OCI-LY1 (cell line): ENCODE measurements at regions not wholly inside any gene's neighbourhood (a gene's known extent, or its start where the extent isn't known, plus 50 kb on each side); places are given as distances from the start of the nearest gene placed in this dataset.

ENCODE experiments used
- EZH2 ChIP-seq: fragments of 200-600 bp; sonication (generic), shearing (Covaris generic); IDR thresholded peaks from 2 replicates; pipeline ENCODE4 v1.8.0; 2017; ENCODE audit warnings: borderline replicate concordance, mixed run types, mild to moderate bottlenecking, antibody characterized with exemption, low read length, moderate library complexity, mixed read lengths
- TF ChIP-seq, protein P1 (sequence below): fragments of 200-600 bp; sonication (generic), shearing (Covaris generic); IDR thresholded peaks from 2 replicates; pipeline ENCODE4 v1.5.1; 2017; ENCODE audit warnings: mild to moderate bottlenecking, antibody characterized with exemption, low read length, moderate library complexity, mixed read lengths

DNA sequence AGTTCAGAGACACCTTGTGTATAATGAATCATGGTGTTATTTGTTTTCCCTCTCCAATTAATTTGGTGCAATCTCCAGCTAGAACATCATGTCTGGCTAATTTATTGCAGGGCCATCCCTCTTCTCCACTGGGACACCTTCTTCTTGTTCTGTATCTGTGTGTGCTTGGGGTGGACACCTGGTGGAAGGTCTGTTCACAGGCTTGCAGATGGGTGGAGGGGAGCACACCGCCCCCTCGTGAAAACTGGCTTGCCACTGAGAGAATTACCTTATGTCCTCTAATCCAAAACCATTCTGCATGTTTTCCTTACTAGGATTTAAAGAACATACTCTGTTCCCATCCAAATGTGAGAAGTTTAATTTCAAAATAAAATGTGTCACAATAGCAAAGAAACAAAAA is 1160.4 kb upstream of the ZEB2 start:
- TF ChIP-seq, protein P1, sequence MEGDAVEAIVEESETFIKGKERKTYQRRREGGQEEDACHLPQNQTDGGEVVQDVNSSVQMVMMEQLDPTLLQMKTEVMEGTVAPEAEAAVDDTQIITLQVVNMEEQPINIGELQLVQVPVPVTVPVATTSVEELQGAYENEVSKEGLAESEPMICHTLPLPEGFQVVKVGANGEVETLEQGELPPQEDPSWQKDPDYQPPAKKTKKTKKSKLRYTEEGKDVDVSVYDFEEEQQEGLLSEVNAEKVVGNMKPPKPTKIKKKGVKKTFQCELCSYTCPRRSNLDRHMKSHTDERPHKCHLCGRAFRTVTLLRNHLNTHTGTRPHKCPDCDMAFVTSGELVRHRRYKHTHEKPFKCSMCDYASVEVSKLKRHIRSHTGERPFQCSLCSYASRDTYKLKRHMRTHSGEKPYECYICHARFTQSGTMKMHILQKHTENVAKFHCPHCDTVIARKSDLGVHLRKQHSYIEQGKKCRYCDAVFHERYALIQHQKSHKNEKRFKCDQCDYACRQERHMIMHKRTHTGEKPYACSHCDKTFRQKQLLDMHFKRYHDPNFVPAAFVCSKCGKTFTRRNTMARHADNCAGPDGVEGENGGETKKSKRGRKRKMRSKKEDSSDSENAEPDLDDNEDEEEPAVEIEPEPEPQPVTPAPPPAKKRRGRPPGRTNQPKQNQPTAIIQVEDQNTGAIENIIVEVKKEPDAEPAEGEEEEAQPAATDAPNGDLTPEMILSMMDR, result peak; percentile 17; the same call in 1 of the 2 replicates
- TF ChIP-seq EZH2, result no peak
